ENCODE measurements at regions not wholly inside any gene's neighbourhood (a gene's known extent, or its start where the extent isn't known, plus 50 kb on each side); places are given as distances from the start of the nearest gene placed in this dataset.

DNA sequence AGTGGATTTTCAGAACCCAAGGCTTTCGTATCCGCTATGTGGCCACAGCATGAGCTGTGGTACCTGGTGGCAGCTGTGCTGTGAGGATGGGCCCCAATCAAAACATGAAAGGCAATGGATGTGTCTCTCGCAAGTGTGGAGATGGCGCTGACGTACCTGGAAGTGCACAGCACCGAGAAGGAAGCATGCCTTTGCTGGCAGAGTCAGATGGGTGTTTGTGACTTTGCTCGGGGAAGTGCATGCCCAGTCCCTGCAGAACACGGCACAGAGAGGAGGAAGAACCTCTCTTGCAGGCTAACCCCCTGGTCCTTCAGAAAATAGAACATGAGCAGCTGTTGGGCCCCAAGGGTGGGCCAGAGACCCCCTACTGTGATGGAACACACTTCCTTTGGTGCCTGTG is 654.1 kb upstream of the ZWINT start:
- in situ Hi-C loops (cut with HindIII; ENCODE audit: extremely low pct_ligation_motif_present, low pct_unique_long_range_greater_than_20kb) (no loop called here), intact Hi-C loops (cut with micrococcal nuclease; ENCODE audit: unreplicated experiment) (no loop called here)
- H3K4me3 ChIP-seq (replicated peaks in 1 of 3; ENCODE audit: insufficient read depth in 1 of 3, low read depth in 2 of 3, low read length in 3 of 3) = no peak overlapping the region
- H3K79me2 ChIP-seq (ENCODE audit: insufficient read depth, low read length) = no peaks in the 10 kb centered on the region
- 100% methylated on average over 2 of the region's 8 CpGs for WGBS (ENCODE audit: low lambda C conversion rate)
- H3K27ac ChIP-seq (ENCODE audit: extremely low read length, insufficient read depth, low read length) = no peak overlapping the region
- DNase-seq (ENCODE audit: low spot score) (no peak), ATAC-seq (no peak), FAIRE-seq (no peak)
- H4K20me1 ChIP-seq (ENCODE audit: insufficient read depth, low read length) = no peaks in the 10 kb centered on the region
- no peaks in the 10 kb centered on the region for H3K4me1 ChIP-seq (ENCODE audit: insufficient read depth, low read length)
- H3K27me3 ChIP-seq (ENCODE audit: control insufficient read depth in 1 of 2, insufficient read depth in 2 of 2, low read length in 2 of 2) = no peaks in the 10 kb centered on the region
- TF ChIP-seq, protein P1, sequence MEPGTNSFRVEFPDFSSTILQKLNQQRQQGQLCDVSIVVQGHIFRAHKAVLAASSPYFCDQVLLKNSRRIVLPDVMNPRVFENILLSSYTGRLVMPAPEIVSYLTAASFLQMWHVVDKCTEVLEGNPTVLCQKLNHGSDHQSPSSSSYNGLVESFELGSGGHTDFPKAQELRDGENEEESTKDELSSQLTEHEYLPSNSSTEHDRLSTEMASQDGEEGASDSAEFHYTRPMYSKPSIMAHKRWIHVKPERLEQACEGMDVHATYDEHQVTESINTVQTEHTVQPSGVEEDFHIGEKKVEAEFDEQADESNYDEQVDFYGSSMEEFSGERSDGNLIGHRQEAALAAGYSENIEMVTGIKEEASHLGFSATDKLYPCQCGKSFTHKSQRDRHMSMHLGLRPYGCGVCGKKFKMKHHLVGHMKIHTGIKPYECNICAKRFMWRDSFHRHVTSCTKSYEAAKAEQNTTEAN (CRISPR knock-in tag; conservative IDR thresholded peaks at IDR 0.05) = no peak
- TF ChIP-seq ZNF572 (CRISPR knock-in tag; IDR thresholded peaks at IDR 0.05) (no peak), SMC3 (IDR thresholded peaks at IDR 0.05; ENCODE audit: low read length) (no peak), ZFP90 (CRISPR knock-in tag; IDR thresholded peaks at IDR 0.05; ENCODE audit: borderline replicate concordance) (no peak), ZNF724P (CRISPR knock-in tag; IDR thresholded peaks at IDR 0.05; ENCODE audit: borderline replicate concordance) (no peak)
- TF ChIP-seq, protein P2, sequence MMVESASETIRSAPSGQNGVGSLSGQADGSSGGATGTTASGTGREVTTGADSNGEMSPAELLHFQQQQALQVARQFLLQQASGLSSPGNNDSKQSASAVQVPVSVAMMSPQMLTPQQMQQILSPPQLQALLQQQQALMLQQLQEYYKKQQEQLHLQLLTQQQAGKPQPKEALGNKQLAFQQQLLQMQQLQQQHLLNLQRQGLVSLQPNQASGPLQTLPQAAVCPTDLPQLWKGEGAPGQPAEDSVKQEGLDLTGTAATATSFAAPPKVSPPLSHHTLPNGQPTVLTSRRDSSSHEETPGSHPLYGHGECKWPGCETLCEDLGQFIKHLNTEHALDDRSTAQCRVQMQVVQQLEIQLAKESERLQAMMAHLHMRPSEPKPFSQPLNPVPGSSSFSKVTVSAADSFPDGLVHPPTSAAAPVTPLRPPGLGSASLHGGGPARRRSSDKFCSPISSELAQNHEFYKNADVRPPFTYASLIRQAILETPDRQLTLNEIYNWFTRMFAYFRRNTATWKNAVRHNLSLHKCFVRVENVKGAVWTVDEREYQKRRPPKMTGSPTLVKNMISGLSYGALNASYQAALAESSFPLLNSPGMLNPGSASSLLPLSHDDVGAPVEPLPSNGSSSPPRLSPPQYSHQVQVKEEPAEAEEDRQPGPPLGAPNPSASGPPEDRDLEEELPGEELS (CRISPR knock-in tag; IDR thresholded peaks at IDR 0.05) = no peak
- TF ChIP-seq, protein P3, sequence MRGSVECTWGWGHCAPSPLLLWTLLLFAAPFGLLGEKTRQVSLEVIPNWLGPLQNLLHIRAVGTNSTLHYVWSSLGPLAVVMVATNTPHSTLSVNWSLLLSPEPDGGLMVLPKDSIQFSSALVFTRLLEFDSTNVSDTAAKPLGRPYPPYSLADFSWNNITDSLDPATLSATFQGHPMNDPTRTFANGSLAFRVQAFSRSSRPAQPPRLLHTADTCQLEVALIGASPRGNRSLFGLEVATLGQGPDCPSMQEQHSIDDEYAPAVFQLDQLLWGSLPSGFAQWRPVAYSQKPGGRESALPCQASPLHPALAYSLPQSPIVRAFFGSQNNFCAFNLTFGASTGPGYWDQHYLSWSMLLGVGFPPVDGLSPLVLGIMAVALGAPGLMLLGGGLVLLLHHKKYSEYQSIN (CRISPR knock-in tag; IDR thresholded peaks at IDR 0.05; ENCODE audit: borderline replicate concordance) = no peak
- TF ChIP-seq, protein P4, sequence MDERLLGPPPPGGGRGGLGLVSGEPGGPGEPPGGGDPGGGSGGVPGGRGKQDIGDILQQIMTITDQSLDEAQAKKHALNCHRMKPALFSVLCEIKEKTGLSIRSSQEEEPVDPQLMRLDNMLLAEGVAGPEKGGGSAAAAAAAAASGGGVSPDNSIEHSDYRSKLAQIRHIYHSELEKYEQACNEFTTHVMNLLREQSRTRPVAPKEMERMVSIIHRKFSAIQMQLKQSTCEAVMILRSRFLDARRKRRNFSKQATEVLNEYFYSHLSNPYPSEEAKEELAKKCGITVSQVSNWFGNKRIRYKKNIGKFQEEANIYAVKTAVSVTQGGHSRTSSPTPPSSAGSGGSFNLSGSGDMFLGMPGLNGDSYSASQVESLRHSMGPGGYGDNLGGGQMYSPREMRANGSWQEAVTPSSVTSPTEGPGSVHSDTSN (CRISPR knock-in tag; IDR thresholded peaks at IDR 0.05) = no peak
- TF ChIP-seq, protein P5, sequence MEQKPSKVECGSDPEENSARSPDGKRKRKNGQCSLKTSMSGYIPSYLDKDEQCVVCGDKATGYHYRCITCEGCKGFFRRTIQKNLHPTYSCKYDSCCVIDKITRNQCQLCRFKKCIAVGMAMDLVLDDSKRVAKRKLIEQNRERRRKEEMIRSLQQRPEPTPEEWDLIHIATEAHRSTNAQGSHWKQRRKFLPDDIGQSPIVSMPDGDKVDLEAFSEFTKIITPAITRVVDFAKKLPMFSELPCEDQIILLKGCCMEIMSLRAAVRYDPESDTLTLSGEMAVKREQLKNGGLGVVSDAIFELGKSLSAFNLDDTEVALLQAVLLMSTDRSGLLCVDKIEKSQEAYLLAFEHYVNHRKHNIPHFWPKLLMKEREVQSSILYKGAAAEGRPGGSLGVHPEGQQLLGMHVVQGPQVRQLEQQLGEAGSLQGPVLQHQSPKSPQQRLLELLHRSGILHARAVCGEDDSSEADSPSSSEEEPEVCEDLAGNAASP (CRISPR knock-in tag; IDR thresholded peaks at IDR 0.05; ENCODE audit: borderline replicate concordance) = no peak
- no peak overlapping the region for H2AFZ ChIP-seq (ENCODE audit: low read length)
- peaks cover 26% of the 10 kb centered on the region for H3K9me3 ChIP-seq (ENCODE audit: low read length)
- ChIA-PET CTCF (ENCODE audit: low intra/inter-chr PET ratio, low total read pairs) (no interaction called here), POLR2A (no interaction called here)
- H3K36me3 ChIP-seq (replicated peaks in 1 of 2; ENCODE audit: control insufficient read depth in 1 of 2, insufficient read depth in 2 of 2, low read length in 2 of 2) = no peaks in the 10 kb centered on the region
- no peak overlapping the region for H3K9ac ChIP-seq (ENCODE audit: insufficient read depth, low read depth, low read length)
- no peak overlapping the region for H3K4me2 ChIP-seq (ENCODE audit: low read depth, low read length)
- no TSS peak for BruUV-seq (replicated peaks)

Data from HepG2 (cell line).